Stimulated activated naive CD4-positive, alpha-beta T cell (primary cell): ENCODE measurements at regions not wholly inside any gene's neighbourhood (a gene's known extent, or its start where the extent isn't known, plus 50 kb on each side); places are given as distances from the start of the nearest gene placed in this dataset.
"Not testable (repeated sequence)": the region's sequence is repeated elsewhere in the genome, so short reads cannot be mapped to it uniquely, and the experiment has no call there.

ENCODE experiments used
- DNase-seq, 6 experiments: peaks; one replicate each; lab custom pipeline; 2025; lab: John Stamatoyannopoulos, UW

GRCh38 chr6:112401083-112401482 is 54.0 kb downstream of the RFPL4B start:
- no peak for DNase-seq

GRCh38 chr6:112407101-112407590 is 60.0 kb downstream of the RFPL4B start:
- DNase-seq, result no peak

DNA sequence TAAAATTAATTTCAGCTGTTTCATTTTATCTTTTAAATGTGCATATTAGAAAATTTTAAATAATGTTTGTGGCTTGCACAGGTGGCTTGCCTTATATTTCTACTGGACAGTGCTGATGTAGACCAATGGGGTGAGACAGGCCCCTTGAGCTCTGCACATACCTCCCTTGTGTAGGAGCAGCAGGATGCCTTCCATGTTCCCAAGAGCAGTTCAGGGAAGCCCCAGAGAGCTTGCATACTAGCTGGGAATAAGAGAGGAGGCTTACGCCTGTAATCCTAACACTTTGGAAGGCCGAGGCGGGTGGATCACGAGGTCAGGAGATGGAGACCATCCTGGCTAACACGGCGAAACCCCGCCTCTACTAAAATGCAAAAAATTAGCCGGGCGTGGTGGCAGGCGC is 61.4 kb downstream of the RFPL4B start:
- DNase-seq, result no peak

DNA sequence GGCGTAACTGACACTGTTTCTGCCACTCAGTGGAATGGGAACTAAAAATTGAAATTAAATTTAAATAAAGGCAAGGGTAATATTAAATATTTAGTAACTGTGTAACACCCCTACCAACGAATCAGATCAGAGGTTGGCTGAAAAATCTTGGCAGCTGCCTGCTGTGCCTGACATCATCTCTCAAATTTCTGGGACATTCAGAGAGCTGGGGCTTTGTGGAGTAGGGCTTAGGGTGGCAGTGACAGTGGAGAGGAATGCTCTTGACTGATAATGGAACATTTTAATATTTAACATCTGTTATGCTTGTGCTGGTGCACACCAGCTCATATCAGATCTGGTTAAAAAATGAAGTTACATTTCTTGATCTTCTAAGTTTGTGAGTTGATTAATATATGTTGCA is 62.2 kb downstream of the RFPL4B start:
- no peak for DNase-seq

DNA sequence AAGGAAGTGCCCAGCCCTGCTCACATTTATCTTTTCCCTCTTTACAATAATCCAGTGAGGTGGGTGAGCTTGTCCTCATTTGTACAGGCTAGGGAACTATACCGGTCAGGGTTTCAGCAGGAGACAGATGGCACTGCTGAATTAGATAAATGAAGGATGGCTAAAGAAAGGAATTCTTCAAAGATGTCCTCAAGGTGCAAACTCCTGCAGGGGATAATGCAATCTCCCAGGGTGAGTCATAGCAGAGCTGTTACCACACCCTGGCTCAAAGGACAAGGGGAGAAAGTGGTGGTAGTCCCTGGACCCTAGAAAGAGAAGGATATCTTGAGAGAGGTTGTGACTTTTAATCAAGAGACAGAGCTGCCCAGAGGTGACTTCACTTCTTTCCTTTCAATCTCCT is 66.7 kb downstream of the RFPL4B start:
- DNase-seq, result no peak

DNA sequence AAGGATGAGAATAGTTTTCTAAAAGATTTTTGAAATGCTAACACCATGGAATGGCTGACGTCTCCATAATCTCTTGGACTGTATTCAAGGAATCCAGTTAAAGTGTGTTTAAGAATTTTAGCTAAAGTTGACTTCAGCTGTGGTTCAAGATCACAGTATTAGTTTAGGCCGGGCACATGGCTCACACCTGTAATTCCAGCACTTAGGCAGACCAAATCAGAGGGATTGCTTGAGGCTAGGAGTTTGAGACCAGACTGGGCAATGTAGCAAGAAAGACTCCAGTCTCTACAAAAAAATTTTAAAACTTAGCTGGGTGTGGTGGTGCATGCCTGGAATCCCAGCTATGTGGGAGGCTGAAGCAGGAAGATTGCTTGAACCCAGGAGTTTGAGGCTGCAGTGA is 68.2 kb downstream of the RFPL4B start:
- DNase-seq, result no peak

- DNase-seq, result no peak
Measured at GRCh38 chr6:112416866-112417265, 69.7 kb downstream of the RFPL4B start.

DNA sequence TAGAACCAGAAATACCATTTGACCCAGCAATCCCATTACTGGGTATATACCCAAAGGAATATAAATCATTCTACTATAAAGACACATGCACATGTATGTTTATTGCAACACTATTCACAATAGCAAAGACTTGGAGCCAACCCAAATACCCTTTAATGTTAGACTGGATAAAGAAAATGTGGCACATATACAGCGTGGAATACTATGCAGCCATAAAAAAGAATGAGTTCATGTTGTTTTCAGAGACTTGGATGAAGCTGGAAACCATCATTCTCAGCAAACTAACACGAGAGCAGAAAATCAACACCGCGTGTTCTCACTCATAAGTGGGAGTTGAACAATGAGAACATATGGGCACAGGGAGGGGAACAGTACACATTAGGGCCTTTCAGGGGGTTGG is 79.9 kb downstream of the RFPL4B start:
- not testable (repeated sequence) for DNase-seq

DNA sequence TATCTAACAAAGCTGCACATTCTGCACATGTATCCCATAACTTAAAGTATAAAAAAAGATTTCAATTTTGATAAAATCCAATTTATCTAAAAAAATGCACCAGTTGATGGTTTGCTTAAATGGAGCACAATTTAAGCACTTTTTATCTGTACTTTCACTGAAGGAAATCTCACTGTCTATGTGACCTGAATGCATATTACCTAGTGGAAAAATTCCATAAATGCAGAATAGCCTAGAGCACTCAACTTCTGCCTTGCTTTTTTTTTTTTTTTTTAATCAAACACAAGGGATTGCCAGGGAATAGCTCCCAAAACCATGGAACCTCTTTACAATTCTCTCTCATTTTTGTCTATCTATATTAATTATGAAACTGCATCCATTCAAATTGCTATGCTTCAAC is 80.4 kb downstream of the RFPL4B start:
- DNase-seq, result no peak

DNA sequence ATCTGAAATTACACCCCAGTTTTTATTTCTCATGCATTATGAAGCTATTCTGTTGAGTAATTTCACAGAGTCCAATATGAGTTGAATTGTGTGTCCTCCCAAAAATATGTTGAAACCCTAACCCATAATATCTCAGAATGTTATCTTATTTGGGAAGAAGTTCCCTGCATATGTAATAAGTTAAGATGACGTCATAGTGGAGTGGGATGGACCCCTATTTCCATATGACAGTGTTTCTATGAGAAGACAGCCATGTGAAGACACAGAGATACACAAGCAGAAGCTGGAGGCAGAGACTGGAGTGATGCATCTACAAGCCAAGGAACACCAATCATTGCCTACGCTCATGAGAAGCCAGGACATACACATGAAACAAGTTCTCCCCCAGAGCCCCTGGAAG is 81.3 kb downstream of the RFPL4B start:
- DNase-seq, result no peak

GRCh38 chr6:112429226-112429625 is 82.1 kb downstream of the RFPL4B start:
- no peak for DNase-seq

DNA sequence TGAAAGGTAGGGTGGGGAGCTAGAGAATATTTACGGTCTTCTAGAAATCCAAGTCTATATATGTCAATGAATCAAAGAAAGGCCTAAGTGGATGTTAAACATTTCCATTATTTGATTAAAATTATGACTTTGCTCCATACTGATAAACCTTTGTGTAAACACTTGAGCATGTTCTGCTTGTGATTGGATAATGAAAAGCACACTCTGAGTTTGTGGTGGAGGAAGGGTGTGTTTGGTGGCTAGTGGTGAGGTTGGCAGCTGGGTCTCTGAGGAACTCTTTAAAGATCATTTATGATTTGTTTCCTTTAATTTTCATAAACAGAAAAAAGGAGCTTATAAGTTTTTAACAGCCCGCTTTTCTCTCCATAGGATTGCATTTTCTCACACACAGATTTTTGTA is 84.7 kb downstream of the RFPL4B start:
- DNase-seq, result no peak

GRCh38 chr6:112432853-112433252 is 85.7 kb downstream of the RFPL4B start:
- DNase-seq, result no peak

- no peak for DNase-seq
Measured at GRCh38 chr6:112433457-112433856, 86.3 kb downstream of the RFPL4B start.

- no peak for DNase-seq
Measured at GRCh38 chr6:112434896-112435435, 87.8 kb downstream of the RFPL4B start.

DNA sequence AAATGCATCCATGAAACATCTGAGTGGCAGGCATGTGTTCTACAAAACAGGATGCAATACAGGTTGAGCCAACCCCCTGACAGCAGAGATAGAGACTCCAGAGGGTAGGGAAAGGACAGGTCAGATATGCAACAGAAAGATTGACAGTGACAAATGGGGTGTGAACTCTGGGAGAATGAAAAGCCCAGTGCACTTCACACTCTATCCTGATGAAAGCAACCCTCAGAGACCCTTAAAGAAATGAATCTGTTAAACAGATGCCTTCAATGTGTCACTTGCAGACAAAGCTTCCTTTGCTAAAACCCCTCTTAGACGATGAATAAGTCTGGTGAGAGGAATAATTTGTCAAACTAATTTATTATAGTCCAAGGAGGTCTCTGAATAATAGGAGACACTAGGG is 89.9 kb downstream of the RFPL4B start:
- no peak for DNase-seq

DNA sequence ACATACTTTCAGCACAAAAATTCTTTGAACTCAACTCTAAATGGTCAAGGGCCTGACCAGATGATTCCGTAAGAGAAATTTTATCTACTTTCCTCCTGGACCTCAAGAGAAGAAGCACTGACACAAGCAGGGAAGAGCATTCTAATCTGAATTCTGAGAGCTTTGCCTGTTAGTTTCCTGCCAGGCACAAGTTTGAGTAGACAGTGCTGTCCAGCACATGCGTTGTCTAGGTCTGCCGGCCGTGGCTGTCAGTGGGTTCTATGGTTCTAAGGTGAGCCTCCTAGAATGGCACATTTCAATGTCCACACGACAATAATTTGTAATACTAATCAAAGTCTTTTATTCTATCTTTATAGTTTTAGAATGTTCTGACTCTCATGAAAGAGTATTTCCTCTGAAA is 91.9 kb downstream of the RFPL4B start:
- no peak for DNase-seq

- DNase-seq, result no peak
Measured at GRCh38 chr6:112439432-112439831, 92.3 kb downstream of the RFPL4B start.

GRCh38 chr6:112441607-112442006 is 94.5 kb downstream of the RFPL4B start:
- DNase-seq, result no peak

- DNase-seq, result no peak
Measured at GRCh38 chr6:112443179-112444065, 96.3 kb downstream of the RFPL4B start.

DNA sequence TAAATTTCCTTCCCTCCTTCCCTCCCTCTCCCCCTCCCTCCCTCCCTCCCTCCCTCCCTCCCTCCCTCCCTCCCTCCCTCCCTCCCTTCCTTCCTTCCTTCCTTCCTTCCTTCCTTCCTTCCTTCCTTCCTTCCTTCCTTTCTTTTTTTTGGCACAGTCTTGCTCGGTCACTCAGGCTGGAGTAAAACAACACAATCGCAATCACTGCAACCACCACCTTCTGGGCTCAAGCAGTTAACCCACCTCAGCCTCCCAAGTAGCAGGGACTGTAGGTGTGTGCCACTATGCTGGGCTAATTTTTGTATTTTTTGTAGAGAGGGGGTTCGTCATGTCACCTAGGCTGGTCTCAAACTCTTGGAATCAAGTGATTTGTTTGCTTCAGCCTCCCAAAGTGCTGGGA is 101.7 kb downstream of the RFPL4B start:
- DNase-seq, result not testable (repeated sequence)

DNA sequence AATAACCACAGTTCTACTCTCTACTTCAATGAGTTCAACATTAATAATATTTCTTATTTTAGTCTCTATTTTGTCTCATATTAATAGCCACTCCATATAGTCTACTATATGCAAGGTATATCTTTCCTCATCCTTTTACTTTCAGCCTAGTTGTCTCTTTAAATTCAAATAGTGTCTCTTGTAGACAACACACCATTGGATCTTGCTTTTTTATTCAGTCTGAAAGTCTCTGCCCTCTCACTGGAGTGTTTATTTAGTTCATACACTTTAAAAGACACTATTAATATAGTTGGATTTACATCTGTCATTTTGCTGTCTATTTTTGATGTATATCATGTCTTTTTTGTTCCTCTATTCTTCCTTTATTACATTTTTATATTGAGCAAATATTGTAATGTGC is 103.5 kb downstream of the RFPL4B start:
- DNase-seq, result no peak

DNA sequence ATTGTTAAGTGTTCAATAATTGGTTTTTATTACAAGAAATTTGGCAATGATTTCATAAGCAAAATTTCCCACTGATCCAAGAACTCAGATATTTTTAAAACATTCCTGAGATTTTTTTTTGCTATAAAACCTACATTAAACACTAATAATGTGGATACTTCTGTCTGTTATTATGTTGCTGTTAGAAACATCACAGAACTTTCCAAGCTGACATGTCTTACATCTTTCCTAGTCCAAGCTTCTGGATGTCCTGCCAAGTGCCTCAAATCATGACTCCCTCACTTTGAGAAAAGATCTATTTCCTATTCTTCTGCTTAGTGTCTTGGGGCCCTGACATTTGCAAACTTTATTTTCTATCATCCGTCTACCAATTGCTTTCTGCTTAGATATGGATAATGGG is 110.8 kb downstream of the RFPL4B start:
- DNase-seq, result no peak
